ENCODE measurements at regions not wholly inside any gene's neighbourhood (a gene's known extent, or its start where the extent isn't known, plus 50 kb on each side); places are given as distances from the start of the nearest gene placed in this dataset.

DNA sequence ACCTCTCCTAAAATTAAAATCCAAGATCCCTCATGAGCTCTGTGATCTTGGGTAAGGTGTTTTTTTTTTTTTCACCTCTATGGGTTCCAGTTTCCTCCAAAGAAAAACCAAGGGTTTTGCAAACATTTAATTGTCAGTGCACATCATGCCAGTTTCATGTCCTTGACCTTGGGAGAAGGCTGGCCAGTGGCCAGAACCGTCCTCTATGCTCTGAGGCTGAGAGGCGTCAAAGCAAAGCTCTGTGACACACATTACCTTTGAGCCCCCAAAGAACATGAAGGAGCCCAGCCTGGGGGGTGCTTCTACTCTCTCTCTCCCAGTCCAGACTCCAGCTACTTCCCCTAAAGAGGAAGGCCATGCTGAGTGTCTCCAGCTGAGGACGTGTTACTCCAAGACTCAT lies 145.5 kb upstream of the TMEM132C start:
- peaks cover 45% of the 10 kb centered on the region for H3K9me3 ChIP-seq (ENCODE audit: control insufficient read depth, insufficient read depth, low read length)
- H3K27ac ChIP-seq (ENCODE audit: low read depth, low read length): no peak overlapping the region
- POLR2A ChIA-PET: no interaction called here
- H3K4me3 ChIP-seq (ENCODE audit: low read depth, low read length): no peak overlapping the region
- CTCF ChIA-PET: no interaction called here
- no peak for DNase-seq (ENCODE audit: low read depth, low spot score)
- no peaks in the 10 kb centered on the region for H3K27me3 ChIP-seq (ENCODE audit: control insufficient read depth, insufficient read depth, low read length)
- TF ChIP-seq, protein P1, sequence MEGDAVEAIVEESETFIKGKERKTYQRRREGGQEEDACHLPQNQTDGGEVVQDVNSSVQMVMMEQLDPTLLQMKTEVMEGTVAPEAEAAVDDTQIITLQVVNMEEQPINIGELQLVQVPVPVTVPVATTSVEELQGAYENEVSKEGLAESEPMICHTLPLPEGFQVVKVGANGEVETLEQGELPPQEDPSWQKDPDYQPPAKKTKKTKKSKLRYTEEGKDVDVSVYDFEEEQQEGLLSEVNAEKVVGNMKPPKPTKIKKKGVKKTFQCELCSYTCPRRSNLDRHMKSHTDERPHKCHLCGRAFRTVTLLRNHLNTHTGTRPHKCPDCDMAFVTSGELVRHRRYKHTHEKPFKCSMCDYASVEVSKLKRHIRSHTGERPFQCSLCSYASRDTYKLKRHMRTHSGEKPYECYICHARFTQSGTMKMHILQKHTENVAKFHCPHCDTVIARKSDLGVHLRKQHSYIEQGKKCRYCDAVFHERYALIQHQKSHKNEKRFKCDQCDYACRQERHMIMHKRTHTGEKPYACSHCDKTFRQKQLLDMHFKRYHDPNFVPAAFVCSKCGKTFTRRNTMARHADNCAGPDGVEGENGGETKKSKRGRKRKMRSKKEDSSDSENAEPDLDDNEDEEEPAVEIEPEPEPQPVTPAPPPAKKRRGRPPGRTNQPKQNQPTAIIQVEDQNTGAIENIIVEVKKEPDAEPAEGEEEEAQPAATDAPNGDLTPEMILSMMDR (IDR thresholded peaks at IDR 0.05; ENCODE audit: low read depth, low read length): no peak

DNA sequence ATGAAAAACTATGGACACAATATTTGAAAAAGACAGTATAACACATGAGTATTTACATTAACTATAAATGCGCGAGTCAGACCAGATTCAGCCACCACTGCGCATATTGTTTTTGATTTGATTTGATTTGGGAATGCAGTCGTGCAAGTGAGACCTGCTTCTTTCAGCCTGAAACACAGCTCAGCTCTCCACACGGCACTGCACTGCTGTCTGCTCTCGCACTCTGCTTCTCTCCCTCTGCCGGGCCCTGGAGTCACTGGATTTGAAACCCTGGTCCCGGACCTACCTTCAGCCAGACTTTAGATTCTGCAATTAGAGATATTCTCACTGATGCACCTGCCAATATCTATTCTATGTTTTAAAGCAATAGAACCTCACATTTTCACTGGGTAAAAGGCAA lies 143.9 kb upstream of the TMEM132C start:
- no peak overlapping the region for H3K4me3 ChIP-seq (ENCODE audit: low read depth, low read length)
- CTCF ChIA-PET: no interaction called here
- POLR2A ChIA-PET: no interaction called here
- H3K27me3 ChIP-seq (ENCODE audit: control insufficient read depth, insufficient read depth, low read length): no peaks in the 10 kb centered on the region
- H3K27ac ChIP-seq (ENCODE audit: low read depth, low read length): no peak overlapping the region
- no peak for DNase-seq (ENCODE audit: low read depth, low spot score)
- H3K9me3 ChIP-seq (ENCODE audit: control insufficient read depth, insufficient read depth, low read length): peaks cover 35% of the 10 kb centered on the region
- TF ChIP-seq, protein P1 (IDR thresholded peaks at IDR 0.05; ENCODE audit: low read depth, low read length): no peak

DNA sequence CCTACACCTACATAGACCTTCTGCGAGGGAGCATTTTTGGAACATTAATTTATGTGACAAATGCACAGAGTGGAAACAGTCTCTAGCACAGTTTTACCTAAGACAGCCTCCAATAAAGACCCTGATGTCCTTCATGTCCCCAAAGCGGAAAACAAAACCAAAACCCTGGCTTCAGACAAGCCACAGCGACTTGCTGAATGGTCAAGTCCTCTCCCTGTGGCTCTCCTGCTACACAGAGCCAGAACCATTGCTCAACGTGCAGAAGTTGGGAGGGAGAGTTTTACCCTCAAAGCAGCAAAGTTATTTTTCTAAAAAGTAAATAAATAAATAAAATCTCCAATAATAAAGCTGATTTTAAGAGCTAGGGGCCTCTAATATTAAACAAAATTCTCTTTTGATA lies 135.0 kb upstream of the TMEM132C start:
- H3K9me3 ChIP-seq (ENCODE audit: control insufficient read depth, insufficient read depth, low read length): peaks cover 47% of the 10 kb centered on the region
- no peak overlapping the region for H3K27ac ChIP-seq (ENCODE audit: low read depth, low read length)
- TF ChIP-seq, protein P1 (IDR thresholded peaks at IDR 0.05; ENCODE audit: low read depth, low read length): no peak
- H3K27me3 ChIP-seq (ENCODE audit: control insufficient read depth, insufficient read depth, low read length): no peaks in the 10 kb centered on the region
- ChIA-PET CTCF (no interaction called here), POLR2A (no interaction called here)
- DNase-seq (ENCODE audit: low read depth, low spot score): no peak
- no peak overlapping the region for H3K4me3 ChIP-seq (ENCODE audit: low read depth, low read length)

DNA sequence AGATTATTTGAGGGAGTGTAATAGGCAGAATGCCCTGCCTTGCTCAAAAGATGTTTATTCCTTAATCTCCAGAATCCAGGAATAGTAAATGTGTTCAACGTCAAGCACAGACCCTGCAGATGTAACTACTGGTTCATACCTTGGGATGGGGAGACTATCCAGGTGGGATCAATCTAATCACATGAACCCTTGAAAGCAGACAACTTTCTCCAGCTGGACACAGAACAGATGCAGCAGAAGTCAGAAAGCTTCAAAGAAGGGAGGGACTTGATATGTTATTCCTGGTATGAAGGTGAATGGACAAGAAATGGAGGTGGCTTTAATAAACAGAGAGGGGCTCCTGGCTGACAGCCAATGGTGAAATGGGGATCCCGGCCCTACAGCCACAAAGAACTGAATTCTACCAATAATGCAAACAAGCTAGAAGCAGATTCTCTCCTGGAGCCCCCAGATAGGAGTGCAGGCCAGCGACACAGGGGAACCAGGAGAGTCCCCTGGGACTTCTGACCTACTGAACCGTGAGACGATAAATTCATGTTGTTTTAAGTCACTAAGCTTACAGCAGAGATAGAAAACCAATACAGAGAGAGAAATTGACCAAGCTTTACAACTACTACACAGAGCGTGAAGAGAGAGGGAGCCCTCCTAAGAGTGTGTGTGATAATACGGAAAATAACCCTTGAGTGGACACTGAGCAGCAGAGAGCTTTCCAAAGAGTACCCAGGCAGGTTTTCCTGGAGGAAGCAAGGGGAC lies 133.5 kb upstream of the TMEM132C start:
- no peak for DNase-seq (ENCODE audit: low read depth, low spot score)
- POLR2A ChIA-PET: no interaction called here

DNA sequence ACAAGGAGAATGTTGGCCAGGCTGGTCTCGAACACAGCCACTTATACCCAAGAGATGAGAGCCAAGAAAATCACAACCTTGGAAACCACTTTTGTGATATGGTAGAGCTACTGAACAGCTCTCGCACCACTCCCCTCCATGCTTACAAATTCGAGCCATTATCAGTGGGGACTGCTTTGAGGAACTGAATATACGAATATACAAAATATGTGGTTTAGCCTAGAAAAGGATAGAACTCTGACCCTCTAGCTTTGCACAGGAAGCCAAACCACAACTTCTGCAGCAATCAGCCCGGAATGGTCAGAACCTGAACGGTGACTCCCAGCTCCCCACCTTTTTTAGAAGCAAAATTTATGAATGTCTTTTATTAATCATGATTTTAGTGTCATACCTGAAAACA lies 129.8 kb upstream of the TMEM132C start:
- Histone ChIP-seq H3K27me3 (ENCODE audit: control insufficient read depth, insufficient read depth, low read length) (no peaks in the 10 kb centered on the region), H3K9me3 (ENCODE audit: control insufficient read depth, insufficient read depth, low read length) (peaks cover 34% of the 10 kb centered on the region), H3K27ac (ENCODE audit: low read depth, low read length) (no peak overlapping the region), H3K4me3 (ENCODE audit: low read depth, low read length) (no peak overlapping the region)
- POLR2A ChIA-PET: no interaction called here
- TF ChIP-seq, protein P1 (IDR thresholded peaks at IDR 0.05; ENCODE audit: low read depth, low read length): no peak
- no peak for DNase-seq (ENCODE audit: low read depth, low spot score)
- CTCF ChIA-PET: no interaction called here

More for the DNA sequence above, 133.5 kb upstream of the TMEM132C start:
- CTCF ChIA-PET: no interaction called here
- Histone ChIP-seq H3K9me3 (ENCODE audit: control insufficient read depth, insufficient read depth, low read length) (peaks cover 42% of the 10 kb centered on the region), H3K27ac (ENCODE audit: low read depth, low read length) (no peak overlapping the region), H3K27me3 (ENCODE audit: control insufficient read depth, insufficient read depth, low read length) (no peaks in the 10 kb centered on the region), H3K4me3 (ENCODE audit: low read depth, low read length) (no peak overlapping the region)
- TF ChIP-seq, protein P1 (IDR thresholded peaks at IDR 0.05; ENCODE audit: low read depth, low read length): no peak
